GM12865 (cell line): ENCODE measurements at regions not wholly inside any gene's neighbourhood (a gene's known extent, or its start where the extent isn't known, plus 50 kb on each side); places are given as distances from the start of the nearest gene placed in this dataset.

ENCODE experiments used
- DNase-seq: peaks from one replicate; pipeline ENCODE4 v3.0.0; 2010; ENCODE audit warnings: low read depth
- H3K4me3 ChIP-seq: 2 replicates; pipeline ENCODE4 v1.5.1; 2011; ENCODE audit warnings: mild to moderate bottlenecking, low read depth, low read length, control low read depth
- CTCF ChIP-seq: IDR thresholded peaks from 2 replicates; pipeline ENCODE4 v1.5.1; 2011; ENCODE audit warnings: low read length, control low read depth, low read depth, inconsistent platforms; ENCODE audit not compliant: insufficient read depth; ENCODE audit errors: missing control alignments

GRCh38 chr9:14413812-14414211 lies 99.9 kb upstream of the NFIB start:
- no peak for DNase-seq
- no peak overlapping the region for H3K4me3 ChIP-seq
- no peak for TF ChIP-seq CTCF

- TF ChIP-seq CTCF = no peak
- DNase-seq = no peak
- H3K4me3 ChIP-seq = no peak overlapping the region
Measured at GRCh38 chr9:14412775-14413174, 98.8 kb upstream of the NFIB start.

- no peak for TF ChIP-seq CTCF
Measured at GRCh38 chr9:14406463-14406862, 92.5 kb upstream of the NFIB start.

GRCh38 chr9:14405176-14405706 lies 91.3 kb upstream of the NFIB start:
- TF ChIP-seq CTCF = no peak
- DNase-seq = no peak
- H3K4me3 ChIP-seq = no peak overlapping the region

More at GRCh38 chr9:14406463-14406862, 92.5 kb upstream of the NFIB start:
- no peak for DNase-seq
- no peak overlapping the region for H3K4me3 ChIP-seq

GRCh38 chr9:14403081-14403480 lies 89.1 kb upstream of the NFIB start:
- TF ChIP-seq CTCF = no peak
- H3K4me3 ChIP-seq = no peak overlapping the region
- no peak for DNase-seq

GRCh38 chr9:14402583-14402982 lies 88.6 kb upstream of the NFIB start:
- no peak overlapping the region for H3K4me3 ChIP-seq
- no peak for DNase-seq
- TF ChIP-seq CTCF = no peak

GRCh38 chr9:14401911-14402310 lies 88.0 kb upstream of the NFIB start:
- no peak for TF ChIP-seq CTCF
- DNase-seq = no peak
- H3K4me3 ChIP-seq = no peak overlapping the region
